ENCODE measurements at regions not wholly inside any gene's neighbourhood (a gene's known extent, or its start where the extent isn't known, plus 50 kb on each side); places are given as distances from the start of the nearest gene placed in this dataset.

- DNase-seq (ENCODE audit: low read depth) = peak; percentile 6
These were observed 159.8 kb downstream of the OR13H1 start for GRCh38 chrX:131703646-131704045.

GRCh38 chrX:131704136-131704695 is 160.3 kb downstream of the OR13H1 start:
- peak; percentile 93 for DNase-seq (ENCODE audit: low read depth)

GRCh38 chrX:131709553-131709952 is 165.7 kb downstream of the OR13H1 start:
- DNase-seq (ENCODE audit: low read depth) = no peak

DNA sequence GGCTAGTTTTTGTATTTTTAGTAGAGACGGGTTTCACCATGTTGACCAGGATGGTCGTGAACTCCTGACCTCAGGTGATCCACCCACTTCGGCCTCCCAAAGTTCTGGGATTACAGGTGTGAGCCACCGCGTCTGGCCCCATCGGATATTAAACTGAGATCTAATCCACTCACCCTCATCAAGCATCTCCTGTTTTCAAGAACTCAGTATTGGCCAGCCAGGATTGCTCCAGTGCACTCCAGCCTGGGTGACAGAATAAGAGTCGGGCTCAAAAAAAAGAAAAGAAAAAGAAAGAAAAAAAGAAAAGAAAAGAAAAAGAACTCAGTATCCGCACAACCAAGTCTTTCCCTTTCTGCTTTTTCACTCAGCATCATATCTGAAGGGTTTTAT is 167.6 kb downstream of the OR13H1 start:
- no peak for DNase-seq (ENCODE audit: low read depth)

GRCh38 chrX:131723646-131724045 is 179.8 kb downstream of the OR13H1 start:
- DNase-seq (ENCODE audit: low read depth) = no peak

GRCh38 chrX:131724292-131724691 is 180.4 kb downstream of the OR13H1 start:
- no peak for DNase-seq (ENCODE audit: low read depth)

- no peak for DNase-seq (ENCODE audit: low read depth)
These were observed 181.3 kb downstream of the OR13H1 start for GRCh38 chrX:131725001-131725654.

GRCh38 chrX:131727778-131728177 is 183.9 kb downstream of the OR13H1 start:
- no peak for DNase-seq (ENCODE audit: low read depth)

- DNase-seq (ENCODE audit: low read depth) = peak; percentile 31
These were observed 184.6 kb downstream of the OR13H1 start for GRCh38 chrX:131728295-131729145.

GRCh38 chrX:131729295-131729694 is 185.4 kb downstream of the OR13H1 start:
- DNase-seq (ENCODE audit: low read depth) = peak; percentile 82

DNA sequence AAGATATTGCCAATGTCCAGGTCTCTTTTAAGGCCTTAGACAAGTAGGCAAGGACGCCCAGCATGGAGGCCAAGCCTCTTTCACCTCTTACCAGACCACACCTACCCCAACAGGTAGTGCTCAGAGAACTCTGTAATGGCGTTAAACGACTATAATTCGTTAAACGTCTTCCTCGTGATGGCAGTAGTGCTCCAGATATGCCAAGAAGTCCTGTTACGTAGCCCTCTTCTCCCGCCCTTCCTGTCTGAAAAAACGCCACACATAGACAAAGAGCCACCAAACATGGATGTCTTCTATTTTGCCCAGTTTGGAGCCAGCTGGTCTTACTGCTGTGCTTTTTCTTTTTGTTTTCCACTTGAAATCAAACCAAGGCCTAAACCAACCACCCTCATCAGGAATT is 190.7 kb downstream of the OR13H1 start:
- peak; percentile 81 for DNase-seq (ENCODE audit: low read depth)

- no peak for DNase-seq (ENCODE audit: low read depth)
These were observed 191.3 kb downstream of the OR13H1 start for GRCh38 chrX:131735127-131735526.

GRCh38 chrX:131739823-131740222 is 195.9 kb downstream of the OR13H1 start:
- DNase-seq (ENCODE audit: low read depth) = no peak

DNA sequence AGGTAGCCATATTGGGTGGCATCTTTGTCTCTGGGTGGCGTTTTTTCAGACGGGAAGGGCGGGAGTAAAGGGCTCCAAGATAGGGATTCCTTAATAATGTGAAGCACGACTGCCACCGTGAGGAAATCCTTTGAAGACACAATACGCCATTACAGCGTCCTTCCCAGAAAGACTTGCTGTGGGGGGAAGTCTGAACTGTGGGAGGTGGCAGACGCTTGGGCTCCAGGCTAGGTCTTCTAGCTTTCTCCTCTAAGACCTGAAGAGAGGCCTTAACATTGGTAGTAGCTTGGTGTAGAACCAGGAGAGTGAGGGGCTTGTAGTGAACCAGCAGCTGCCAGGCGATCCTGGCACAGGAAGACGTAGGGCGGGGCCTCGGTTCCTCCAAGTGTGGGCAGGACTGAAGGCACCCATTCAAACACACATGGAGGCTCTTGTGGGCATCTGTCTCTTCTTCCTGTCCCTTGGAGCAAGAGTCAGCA is 197.3 kb downstream of the OR13H1 start:
- DNase-seq (ENCODE audit: low read depth) = peak; percentile 83

GRCh38 chrX:131745942-131746489 is 202.1 kb downstream of the OR13H1 start:
- DNase-seq (ENCODE audit: low read depth) = no peak

DNA sequence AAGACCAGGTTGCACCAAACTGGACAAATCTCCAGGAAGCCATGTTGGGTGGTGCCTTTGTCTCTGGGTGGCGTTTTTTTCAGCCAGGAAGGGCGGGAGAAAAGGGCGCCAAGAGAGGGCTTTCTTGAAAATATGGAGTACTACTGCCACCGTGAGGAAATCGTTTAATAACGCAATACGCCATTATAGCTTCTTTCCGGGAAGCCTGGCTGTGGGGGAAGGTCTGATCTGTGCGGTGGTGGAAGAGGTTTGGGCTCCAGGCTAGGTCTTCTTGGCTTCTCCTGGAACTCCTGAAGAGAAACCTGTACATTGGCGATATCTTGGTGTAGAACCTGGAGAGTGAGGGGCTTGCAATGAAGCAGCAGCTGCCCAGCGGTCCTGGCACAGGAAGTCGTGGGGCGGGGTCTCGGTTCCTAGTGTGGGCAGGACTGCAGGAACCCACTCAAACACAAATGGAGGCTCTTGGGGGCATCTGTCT is 202.7 kb downstream of the OR13H1 start:
- peak; percentile 86 for DNase-seq (ENCODE audit: low read depth)

DNA sequence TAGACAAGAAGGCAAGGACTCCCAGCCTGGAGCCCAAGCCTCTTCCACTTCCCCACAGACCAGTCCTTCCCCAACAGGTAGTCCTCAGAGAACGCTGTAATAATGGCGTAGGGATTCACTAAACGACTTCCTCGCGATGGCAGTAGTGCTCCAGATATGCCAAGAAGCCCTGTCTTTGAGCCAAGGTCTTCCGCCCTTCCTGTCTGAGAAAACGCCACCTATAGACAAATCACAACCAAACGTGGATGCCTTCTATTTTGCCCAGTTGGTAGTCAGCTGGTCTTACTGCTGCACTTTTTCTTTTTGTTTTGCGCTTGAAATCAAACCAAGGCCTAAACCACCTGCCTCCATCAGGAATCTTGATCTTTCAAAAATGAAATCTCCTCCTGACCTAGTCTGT is 203.3 kb downstream of the OR13H1 start:
- peak; percentile 74 for DNase-seq (ENCODE audit: low read depth)

- peak; percentile 92 for DNase-seq (ENCODE audit: low read depth)
These were observed 208.8 kb downstream of the OR13H1 start for GRCh38 chrX:131752493-131753198.

- DNase-seq (ENCODE audit: low read depth) = peak; percentile 86
These were observed 218.9 kb downstream of the OR13H1 start for GRCh38 chrX:131762802-131763234.

GRCh38 chrX:131763674-131764073 is 219.8 kb downstream of the OR13H1 start:
- DNase-seq (ENCODE audit: low read depth) = peak; percentile 84

- no peak for DNase-seq (ENCODE audit: low read depth)
These were observed 220.3 kb downstream of the OR13H1 start for GRCh38 chrX:131764216-131764615.

Measured in forelimb muscle (tissue), 1 donor.